Heart left ventricle (tissue), 16 donors: ENCODE measurements at regions not wholly inside any gene's neighbourhood (a gene's known extent, or its start where the extent isn't known, plus 50 kb on each side); places are given as distances from the start of the nearest gene placed in this dataset.

Source experiments
- ATAC-seq, 4 donors: fragments of 200-7000 bp; cut with Tn5 transposase; one replicate each; pipeline ENCODE4 v1.9.1; 2020 to 2022; ENCODE audit warnings: moderate library complexity in 4 of 4, mild to moderate bottlenecking in 3 of 4, moderate number of reproducible peaks in 1 of 4
- DNase-seq, 5 donors: peaks; one replicate each; pipeline ENCODE4 v3.0.0-alpha.2; 2020
- H3K27ac ChIP-seq, 12 donors: fragments of 200-600 bp; sonication (generic) in 4 of 12; one replicate each; pipeline versions ENCODE4 v1.5.0 to v1.8.0; 2016 to 2022; ENCODE audit warnings: mild to moderate bottlenecking in 2 of 12
- H3K27me3 ChIP-seq, 9 donors: fragments of 200-600 bp; sonication (generic) in 2 of 9; one replicate each; pipeline versions ENCODE4 v1.5.1 to v1.8.0; 2016 to 2022; ENCODE audit warnings: mild to moderate bottlenecking in 3 of 9
- H3K36me3 ChIP-seq, 9 donors: fragments of 200-600 bp; sonication (generic) in 2 of 9; one replicate each; pipeline versions ENCODE4 v1.5.0 to v1.8.0; 2018 to 2022; ENCODE audit warnings: mild to moderate bottlenecking in 2 of 9
- H3K4me1 ChIP-seq, 12 donors: fragments of 200-600 bp; sonication (generic) in 4 of 12; one replicate each; pipeline versions ENCODE4 v1.5.0 to v1.8.0; 2016 to 2022; ENCODE audit warnings: mild to moderate bottlenecking in 3 of 12
- H3K4me3 ChIP-seq, 12 donors: fragments of 200-600 bp; sonication (generic) in 4 of 12; one replicate each; pipeline versions ENCODE4 v1.5.0 to v1.8.0; 2017 to 2022; ENCODE audit warnings: mild to moderate bottlenecking in 9 of 12, moderate library complexity in 4 of 12
- H3K9me3 ChIP-seq, 12 donors: fragments of 200-600 bp; sonication (generic) in 4 of 12; one replicate each; pipeline versions ENCODE4 v1.5.0 to v1.8.0; 2016 to 2022; ENCODE audit warnings: mild to moderate bottlenecking in 1 of 12
- POLR2A ChIP-seq, 2 donors: fragments of 450-650 bp; IDR thresholded peaks; one replicate each; pipeline ENCODE4 v1.6.1; 2017; ENCODE audit warnings: antibody characterized with exemption in 2 of 2, mild to moderate bottlenecking in 2 of 2, moderate library complexity in 2 of 2
- WGBS, 4 donors: extraction: QIAGEN DNeasy Blood & Tissue Kit in 2 of 4; methylation state at CpG; one replicate each; pipeline versions ENCODE4 v1.1.5 to v1.1.7; 2013 to 2018; 5-methylcytosine and 5-hydroxymethylcytosine counted together
- intact Hi-C, 10 donors: fragments of 100-400 bp; cut with DNase I; formaldehyde crosslinking; loops; one replicate each; pipeline versions ENCODE4 v1.11.1 to v1.14.2; 2022
- TF ChIP-seq, protein P1 (sequence below), 12 donors: fragments of 200-600 bp; sonication (generic) in 4 of 12; IDR thresholded peaks; one replicate each; pipeline versions ENCODE4 v1.5.0 to v1.8.0; 2018 to 2022; ENCODE audit warnings: antibody characterized with exemption in 12 of 12, mild to moderate bottlenecking in 5 of 12
- donor health status: ischemic (EF 13 %, LVEDD 7.1; RV severe dilation, severe dysfunction).
- donor health status: healthy with polysubstance abuse.
- donor health status: DM: no; HTN: yes; CAD: no.
- donor health status: DM: no; HTN: no; CAD: no.
- donor health status: ischemic (EF 25% LVEDD 6.9; RV normal size, moderate dysfunction).
- donor health status: ischemic (EF 25% LVEDD 5.7; RV mildly dilated, moderate dysfunction).
- donor health status: healthy.
- donor health status: DM: yes; HTN: yes; CAD: no.
- donor health status: ischemic (EF 35%, LVEDD 5.7; RV mildly dilated, moderate dysfunction).
- donor health status: nonischemic (EF 11% LVEDD 7.7; RV severe dilation, severe dysfunction).
- donor health status: DM: yes; HTN: yes; CAD: no.
- donor health status: PGD.
- donor health status: ischemic (EF 29% LVEDD 5.4; RV normal size, mild dysfunction).
- donor health status: nonischemic (EF 23%, LVEDD 6.1; RV moderate dilation, normal function).

DNA sequence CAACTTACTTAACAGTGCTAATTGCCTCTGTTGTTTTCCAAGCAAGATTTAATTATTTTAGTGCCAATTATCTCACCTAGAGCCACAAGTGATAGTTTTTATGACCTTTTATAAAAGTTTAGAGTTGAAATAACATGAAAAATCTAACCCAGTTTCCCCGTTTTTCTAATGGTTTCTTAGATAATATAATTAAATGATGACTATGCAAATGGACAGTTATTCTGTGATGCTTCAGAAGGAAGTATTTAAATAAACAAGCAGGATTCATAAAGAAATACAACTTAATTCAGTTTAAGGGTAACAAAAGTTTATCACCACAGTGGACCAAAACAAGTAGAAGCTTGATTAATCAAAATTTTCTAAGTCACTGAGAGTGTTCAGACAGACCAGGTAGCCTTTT is 721.2 kb upstream of the SOX9 start:
- WGBS, 4 donors: 20 to 54% (median 37%) methylated on average over 1 of the region's 1 CpG
- no peak for ATAC-seq

DNA sequence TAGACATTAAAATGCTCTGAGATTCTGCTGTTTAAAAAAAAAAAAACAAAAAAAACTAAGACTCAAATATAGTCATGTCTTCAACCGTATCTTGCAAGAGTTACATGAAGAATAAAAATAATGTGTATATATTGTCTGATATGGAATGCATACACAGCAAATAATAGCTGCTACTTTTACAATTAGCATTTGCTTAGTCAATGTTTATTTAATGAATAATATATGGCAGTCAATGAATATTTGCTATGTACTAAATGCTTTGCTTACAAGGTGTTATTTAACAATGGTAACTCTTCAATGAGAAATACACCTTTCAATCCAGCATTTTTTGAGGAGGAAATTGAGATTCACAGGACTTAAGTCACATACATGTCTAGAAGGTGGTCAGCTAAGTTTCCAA is 718.8 kb upstream of the SOX9 start:
- Histone ChIP-seq H3K9me3 (no peaks in the 10 kb centered on the region), H3K27ac (no peak overlapping the region), H3K4me3 (no peak overlapping the region), H3K27me3 (no peaks in the 10 kb centered on the region), H3K4me1 (no peaks in the 10 kb centered on the region), H3K36me3 (no peaks in the 10 kb centered on the region)
- no peak for TF ChIP-seq POLR2A (IDR thresholded peaks at IDR 0.05)
- TF ChIP-seq, protein P1, sequence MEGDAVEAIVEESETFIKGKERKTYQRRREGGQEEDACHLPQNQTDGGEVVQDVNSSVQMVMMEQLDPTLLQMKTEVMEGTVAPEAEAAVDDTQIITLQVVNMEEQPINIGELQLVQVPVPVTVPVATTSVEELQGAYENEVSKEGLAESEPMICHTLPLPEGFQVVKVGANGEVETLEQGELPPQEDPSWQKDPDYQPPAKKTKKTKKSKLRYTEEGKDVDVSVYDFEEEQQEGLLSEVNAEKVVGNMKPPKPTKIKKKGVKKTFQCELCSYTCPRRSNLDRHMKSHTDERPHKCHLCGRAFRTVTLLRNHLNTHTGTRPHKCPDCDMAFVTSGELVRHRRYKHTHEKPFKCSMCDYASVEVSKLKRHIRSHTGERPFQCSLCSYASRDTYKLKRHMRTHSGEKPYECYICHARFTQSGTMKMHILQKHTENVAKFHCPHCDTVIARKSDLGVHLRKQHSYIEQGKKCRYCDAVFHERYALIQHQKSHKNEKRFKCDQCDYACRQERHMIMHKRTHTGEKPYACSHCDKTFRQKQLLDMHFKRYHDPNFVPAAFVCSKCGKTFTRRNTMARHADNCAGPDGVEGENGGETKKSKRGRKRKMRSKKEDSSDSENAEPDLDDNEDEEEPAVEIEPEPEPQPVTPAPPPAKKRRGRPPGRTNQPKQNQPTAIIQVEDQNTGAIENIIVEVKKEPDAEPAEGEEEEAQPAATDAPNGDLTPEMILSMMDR (IDR thresholded peaks at IDR 0.05): no peak
- WGBS, 4 donors: 91 to 95% (median 93%) methylated on average over 1 of the region's 1 CpG
- no peak for ATAC-seq
- no peak for DNase-seq
- intact Hi-C loops: loop anchor here in 1 of 10 donors (10.0 kb wide), 1 partner anchor 57 kb away; no protein-coding TSS in a partner anchor

More for the DNA sequence above, 721.2 kb upstream of the SOX9 start:
- Histone ChIP-seq H3K9me3 (no peaks in the 10 kb centered on the region), H3K27ac (no peak overlapping the region), H3K4me1 (no peaks in the 10 kb centered on the region), H3K4me3 (no peak overlapping the region), H3K27me3 (no peaks in the 10 kb centered on the region), H3K36me3 (no peaks in the 10 kb centered on the region)
- TF ChIP-seq POLR2A (IDR thresholded peaks at IDR 0.05): no peak
- TF ChIP-seq, protein P1 (IDR thresholded peaks at IDR 0.05): no peak
- no peak for DNase-seq
- intact Hi-C loops: loop anchor here in 1 of 10 donors (10.0 kb wide), 1 partner anchor 55 kb away; no protein-coding TSS in a partner anchor

DNA sequence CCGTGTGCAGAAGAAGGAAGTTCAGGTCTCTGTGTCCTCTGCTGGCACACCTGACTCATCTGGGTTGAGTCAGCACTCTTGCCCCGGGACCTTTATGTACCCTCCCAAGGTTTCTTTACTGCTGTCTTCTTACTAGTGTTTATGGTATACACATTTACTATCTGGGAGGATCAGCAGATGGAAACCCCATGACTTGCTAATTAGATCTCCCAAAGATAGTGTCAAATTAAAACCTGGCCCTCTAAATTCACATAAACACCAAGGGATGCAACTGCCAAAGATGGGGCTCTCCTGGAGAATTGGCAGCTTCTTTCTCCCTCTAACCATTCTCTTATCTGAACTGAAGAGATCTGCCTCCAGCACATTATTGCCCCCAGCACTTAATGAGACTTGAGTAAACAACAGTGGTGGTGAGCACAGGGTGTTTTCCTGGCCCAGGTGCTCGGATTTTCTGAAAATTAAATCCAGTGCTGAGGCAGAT is 718.1 kb upstream of the SOX9 start:
- Histone ChIP-seq H3K27me3 (no peaks in the 10 kb centered on the region), H3K4me1 (no peaks in the 10 kb centered on the region), H3K4me3 (no peak overlapping the region), H3K9me3 (no peaks in the 10 kb centered on the region), H3K36me3 (no peaks in the 10 kb centered on the region), H3K27ac (no peak overlapping the region)
- TF ChIP-seq, protein P1 (IDR thresholded peaks at IDR 0.05): no peak
- TF ChIP-seq POLR2A (IDR thresholded peaks at IDR 0.05): no peak
- 66 to 79% (median 75%) methylated on average over 3 of the region's 3 CpGs for WGBS, 4 donors
- intact Hi-C loops: loop anchor here in 1 of 10 donors (10.0 kb wide), 1 partner anchor 58 kb away; no protein-coding TSS in a partner anchor
- DNase-seq (no peak), ATAC-seq (no peak)

DNA sequence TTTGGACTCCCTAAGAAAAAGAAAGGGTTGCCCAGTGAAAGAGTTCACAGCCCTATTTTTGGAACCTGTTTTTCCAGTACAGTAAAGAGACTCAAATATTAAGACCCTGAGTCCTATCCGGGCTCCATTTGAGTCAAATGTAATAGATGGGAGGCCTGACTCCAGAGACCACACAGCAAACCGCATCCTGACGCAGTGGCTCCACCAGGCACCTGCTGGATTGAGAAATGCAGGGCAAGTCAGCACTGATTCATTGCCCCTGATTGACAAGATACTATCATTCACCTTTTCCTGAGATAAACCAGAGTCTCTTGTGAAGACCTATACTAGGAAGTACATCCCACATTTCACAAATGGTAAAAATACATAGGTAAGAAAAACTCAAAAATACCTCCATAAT is 715.7 kb upstream of the SOX9 start:
- DNase-seq (no peak), ATAC-seq (no peak)
- no peaks in the 10 kb centered on the region for H3K36me3 ChIP-seq
- no peak overlapping the region for H3K4me3 ChIP-seq
- H3K27me3 ChIP-seq: no peaks in the 10 kb centered on the region
- TF ChIP-seq, protein P1 (IDR thresholded peaks at IDR 0.05): no peak
- TF ChIP-seq POLR2A (IDR thresholded peaks at IDR 0.05): no peak
- intact Hi-C loops: loop anchor here in 1 of 10 donors (10.0 kb wide), 1 partner anchor 60 kb away; no protein-coding TSS in a partner anchor
- H3K27ac ChIP-seq: no peak overlapping the region
- 81 to 87% (median 85%) methylated on average over 3 of the region's 3 CpGs for WGBS, 4 donors
- no peaks in the 10 kb centered on the region for H3K4me1 ChIP-seq
- H3K9me3 ChIP-seq: peaks cover 0 to 4% (median 0%) of the 10 kb centered on the region in 12 donors
